Spleen (tissue), 11 donors: ENCODE measurements at regions not wholly inside any gene's neighbourhood (a gene's known extent, or its start where the extent isn't known, plus 50 kb on each side); places are given as distances from the start of the nearest gene placed in this dataset.

Source experiments
- DNase-seq: peaks from one replicate; pipeline ENCODE4 v3.0.0-alpha.2; 2020
- H3K27ac ChIP-seq, 8 donors: fragments of 200-600 bp; sonication (generic) in 7 of 8; 1 replicate in 4 of 8; 2 replicates in 4 of 8; pipeline versions ENCODE4 v1.5.0 to v1.8.0; 2016 to 2021; ENCODE audit warnings: inconsistent platforms in 4 of 8, mild to moderate bottlenecking in 4 of 8, moderate library complexity in 1 of 8
- H3K27me3 ChIP-seq, 7 donors: fragments of 200-600 bp; sonication (generic) in 6 of 7; replicated peaks in 1 of 7; 1 replicate in 4 of 7; 2 replicates in 3 of 7; pipeline versions ENCODE4 v1.5.0 to v1.8.0; 2016 to 2021; ENCODE audit warnings: inconsistent platforms in 3 of 7, mild to moderate bottlenecking in 1 of 7
- H3K36me3 ChIP-seq, 6 donors: fragments of 200-600 bp; sonication (generic) in 5 of 6; 1 replicate in 4 of 6; 2 replicates in 2 of 6; pipeline versions ENCODE4 v1.5.0 to v1.8.0; 2016 to 2021; ENCODE audit warnings: inconsistent platforms in 2 of 6
- H3K4me1 ChIP-seq, 6 donors: fragments of 200-600 bp; sonication (generic) in 5 of 6; 1 replicate in 3 of 6; 2 replicates in 3 of 6; pipeline versions ENCODE4 v1.5.0 to v1.8.0; 2016 to 2021; ENCODE audit warnings: inconsistent platforms in 3 of 6
- H3K4me3 ChIP-seq, 8 donors: fragments of 200-600 bp; sonication (generic) in 7 of 8; 1 replicate in 4 of 8; 2 replicates in 4 of 8; pipeline versions ENCODE4 v1.5.0 to v1.8.0; 2016 to 2021; ENCODE audit warnings: inconsistent platforms in 4 of 8, mild to moderate bottlenecking in 4 of 8, moderate library complexity in 2 of 8
- H3K9me3 ChIP-seq, 8 donors: fragments of 200-600 bp; sonication (generic) in 7 of 8; 1 replicate in 4 of 8; 2 replicates in 4 of 8; pipeline versions ENCODE4 v1.5.0 to v1.8.0; 2016 to 2021; ENCODE audit warnings: inconsistent platforms in 4 of 8
- POLR2A ChIP-seq, 3 donors: fragments of 450-650 bp; IDR thresholded peaks; one replicate each; pipeline ENCODE4 v1.5.1; 2017; ENCODE audit warnings: antibody characterized with exemption in 3 of 3, mild to moderate bottlenecking in 1 of 3
- POLR2AphosphoS5 ChIP-seq, 3 donors: sonication (generic); formaldehyde crosslinking; IDR thresholded peaks; one replicate each; pipeline ENCODE4 v1.5.1; 2017; ENCODE audit warnings: antibody characterized with exemption in 3 of 3
- WGBS, 5 donors: extraction: QIAGEN DNeasy Blood & Tissue Kit in 3 of 5; methylation state at CpG; one replicate each; pipeline versions ENCODE4 v1.1.5 to v1.1.7; 2013 to 2018; 5-methylcytosine and 5-hydroxymethylcytosine counted together
- intact Hi-C: fragments of 100-400 bp; cut with DNase I; formaldehyde crosslinking; loops from one replicate; pipeline ENCODE4 v1.15.0; 2023; ENCODE audit warnings: low total_unique reads
- TF ChIP-seq, protein P1 (sequence below), 11 experiments: fragments of 200-600 bp in 7 of 11; fragments of 450-650 bp in 4 of 11; sonication (generic) in 4 of 11; IDR thresholded peaks in 8 of 11; conservative IDR thresholded peaks in 3 of 11; 1 replicate in 7 of 11; 2 replicates in 4 of 11; pipeline versions ENCODE4 v1.4.0 to v1.8.0; 2016 to 2021; ENCODE audit warnings: antibody characterized with exemption in 11 of 11, inconsistent platforms in 4 of 11, mild to moderate bottlenecking in 1 of 11
- donor health status: healthy with polysubstance abuse.
- donor health status: DM: no; HTN: no; CAD: no; lungs with moderate emphysema.
- donor health status: DM: no; HTN: no; CAD: no.
- donor health status: Bipolar disorder and iron deficiency.
- donor health status: healthy.
- donor health status: DM: no; HTN: no; CAD: no.
- donor health status: DM: yes; HTN: yes; CAD: no.

DNA sequence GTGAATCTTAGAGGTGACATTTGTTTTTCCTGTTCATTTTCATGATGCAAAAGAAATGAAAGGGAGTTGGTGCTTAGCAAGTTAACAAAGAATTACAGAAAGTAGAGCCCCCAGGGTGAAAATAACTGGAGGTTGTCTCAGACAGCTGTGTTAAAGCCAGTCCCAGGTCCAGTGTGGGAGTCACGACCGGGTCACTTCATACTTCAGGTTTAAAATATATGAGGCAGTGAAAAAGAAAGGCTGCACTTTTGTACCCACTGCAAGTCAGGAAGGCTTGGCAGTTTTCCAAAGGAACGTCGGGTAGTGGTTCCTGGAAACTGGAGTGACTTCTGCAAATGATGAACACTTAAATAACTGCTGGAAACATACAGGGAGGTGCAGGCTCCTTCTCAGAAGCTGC lies 91.5 kb upstream of the THBS2 start:
- H3K9me3 ChIP-seq, result peaks cover 0 to 16% (median 0%) of the 10 kb centered on the region in 8 donors
- intact Hi-C loops, result no loop called here
- WGBS, 5 donors, result 28 to 48% (median 40%) methylated on average over 4 of the region's 4 CpGs
- H3K36me3 ChIP-seq, result no peaks in the 10 kb centered on the region
- H3K4me1 ChIP-seq, result no peaks in the 10 kb centered on the region
- TF ChIP-seq, protein P1, sequence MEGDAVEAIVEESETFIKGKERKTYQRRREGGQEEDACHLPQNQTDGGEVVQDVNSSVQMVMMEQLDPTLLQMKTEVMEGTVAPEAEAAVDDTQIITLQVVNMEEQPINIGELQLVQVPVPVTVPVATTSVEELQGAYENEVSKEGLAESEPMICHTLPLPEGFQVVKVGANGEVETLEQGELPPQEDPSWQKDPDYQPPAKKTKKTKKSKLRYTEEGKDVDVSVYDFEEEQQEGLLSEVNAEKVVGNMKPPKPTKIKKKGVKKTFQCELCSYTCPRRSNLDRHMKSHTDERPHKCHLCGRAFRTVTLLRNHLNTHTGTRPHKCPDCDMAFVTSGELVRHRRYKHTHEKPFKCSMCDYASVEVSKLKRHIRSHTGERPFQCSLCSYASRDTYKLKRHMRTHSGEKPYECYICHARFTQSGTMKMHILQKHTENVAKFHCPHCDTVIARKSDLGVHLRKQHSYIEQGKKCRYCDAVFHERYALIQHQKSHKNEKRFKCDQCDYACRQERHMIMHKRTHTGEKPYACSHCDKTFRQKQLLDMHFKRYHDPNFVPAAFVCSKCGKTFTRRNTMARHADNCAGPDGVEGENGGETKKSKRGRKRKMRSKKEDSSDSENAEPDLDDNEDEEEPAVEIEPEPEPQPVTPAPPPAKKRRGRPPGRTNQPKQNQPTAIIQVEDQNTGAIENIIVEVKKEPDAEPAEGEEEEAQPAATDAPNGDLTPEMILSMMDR (IDR thresholded peaks at IDR 0.05 in 8 of 11, conservative IDR thresholded peaks at IDR 0.05 in 3 of 11), result no peak
- TF ChIP-seq POLR2AphosphoS5 (IDR thresholded peaks at IDR 0.05) (no peak), POLR2A (IDR thresholded peaks at IDR 0.05) (no peak)
- no peak overlapping the region for H3K27ac ChIP-seq
- H3K27me3 ChIP-seq, result no peaks in the 10 kb centered on the region
- H3K4me3 ChIP-seq, result no peak overlapping the region
- DNase-seq, result no peak

DNA sequence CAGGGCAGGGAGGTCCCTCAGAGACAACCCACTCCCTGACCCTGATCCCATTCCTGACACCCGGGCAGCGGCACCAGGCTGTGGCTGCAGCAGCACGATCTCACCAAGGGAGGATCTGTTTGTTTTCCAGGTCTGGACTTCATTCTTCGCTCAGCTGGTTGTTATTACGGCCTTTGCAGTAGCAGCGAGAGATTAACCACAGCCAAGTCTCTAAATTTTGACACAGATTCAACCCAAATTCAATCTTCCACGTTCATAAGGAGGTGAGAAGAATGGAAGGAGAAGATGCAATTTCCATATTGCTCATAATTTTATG lies 91.1 kb upstream of the THBS2 start:
- no peaks in the 10 kb centered on the region for H3K27me3 ChIP-seq
- H3K27ac ChIP-seq, result no peak overlapping the region
- TF ChIP-seq, protein P1 (IDR thresholded peaks at IDR 0.05 in 8 of 11, conservative IDR thresholded peaks at IDR 0.05 in 3 of 11), result no peak
- TF ChIP-seq POLR2A (IDR thresholded peaks at IDR 0.05), result no peak
- TF ChIP-seq POLR2AphosphoS5 (IDR thresholded peaks at IDR 0.05), result no peak
- intact Hi-C loops, result no loop called here
- H3K4me1 ChIP-seq, result no peaks in the 10 kb centered on the region
- H3K36me3 ChIP-seq, result no peaks in the 10 kb centered on the region
- H3K9me3 ChIP-seq, result peaks cover 0 to 12% (median 0%) of the 10 kb centered on the region in 8 donors
- DNase-seq, result no peak
- H3K4me3 ChIP-seq, result no peak overlapping the region
- WGBS, 5 donors, result 66 to 83% (median 78%) methylated on average over 7 of the region's 7 CpGs

DNA sequence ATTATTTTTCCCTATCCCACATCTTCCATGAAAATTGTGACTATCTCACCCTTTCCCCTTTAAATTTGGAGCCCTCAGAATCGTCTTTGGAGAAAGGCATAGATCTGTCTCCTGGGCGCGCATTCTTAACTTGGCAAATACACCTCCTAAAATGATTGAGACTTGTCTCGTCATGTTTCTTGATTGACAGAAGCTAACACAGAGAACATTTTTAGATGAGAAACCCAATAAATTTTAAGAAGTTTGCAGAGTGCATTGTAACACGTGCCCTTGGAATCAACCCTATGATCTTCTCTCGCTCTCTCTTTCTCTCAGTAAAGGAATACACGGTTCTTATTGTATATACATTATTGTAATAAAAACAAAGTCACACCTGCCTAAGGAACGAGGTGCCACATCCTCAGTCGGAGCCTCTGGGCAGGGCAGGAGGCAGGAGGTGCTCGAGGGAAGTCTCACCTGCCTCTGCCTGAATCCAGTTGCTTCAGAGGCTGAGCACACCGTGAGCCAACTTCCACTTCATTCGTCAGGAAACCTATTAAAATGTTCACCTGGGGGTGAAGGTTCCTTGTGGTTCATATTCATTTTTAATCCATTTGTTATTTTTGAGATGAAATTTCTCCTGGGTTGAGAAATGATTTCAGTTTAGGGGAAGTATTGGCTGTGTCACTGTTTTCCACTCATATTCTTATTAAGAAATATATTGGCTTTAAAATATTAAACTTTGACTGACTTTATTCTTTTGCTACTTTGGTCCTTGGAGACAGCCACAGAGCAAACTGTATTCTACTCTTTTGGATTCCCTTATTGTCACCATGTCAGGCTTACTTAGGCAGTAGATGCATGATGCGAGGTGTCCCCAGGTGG lies 90.5 kb upstream of the THBS2 start:
- no peaks in the 10 kb centered on the region for H3K4me1 ChIP-seq
- no peak overlapping the region for H3K4me3 ChIP-seq
- intact Hi-C loops, result no loop called here
- TF ChIP-seq, protein P1 (IDR thresholded peaks at IDR 0.05 in 8 of 11, conservative IDR thresholded peaks at IDR 0.05 in 3 of 11), result no peak
- TF ChIP-seq POLR2A (IDR thresholded peaks at IDR 0.05) (no peak), POLR2AphosphoS5 (IDR thresholded peaks at IDR 0.05) (no peak)
- no peaks in the 10 kb centered on the region for H3K36me3 ChIP-seq
- no peaks in the 10 kb centered on the region for H3K27me3 ChIP-seq
- H3K27ac ChIP-seq, result no peak overlapping the region
- 75 to 83% (median 77%) methylated on average over 13 of the region's 13 CpGs for WGBS, 5 donors
- no peak for DNase-seq
- H3K9me3 ChIP-seq, result peaks cover 0 to 10% (median 0%) of the 10 kb centered on the region in 8 donors

DNA sequence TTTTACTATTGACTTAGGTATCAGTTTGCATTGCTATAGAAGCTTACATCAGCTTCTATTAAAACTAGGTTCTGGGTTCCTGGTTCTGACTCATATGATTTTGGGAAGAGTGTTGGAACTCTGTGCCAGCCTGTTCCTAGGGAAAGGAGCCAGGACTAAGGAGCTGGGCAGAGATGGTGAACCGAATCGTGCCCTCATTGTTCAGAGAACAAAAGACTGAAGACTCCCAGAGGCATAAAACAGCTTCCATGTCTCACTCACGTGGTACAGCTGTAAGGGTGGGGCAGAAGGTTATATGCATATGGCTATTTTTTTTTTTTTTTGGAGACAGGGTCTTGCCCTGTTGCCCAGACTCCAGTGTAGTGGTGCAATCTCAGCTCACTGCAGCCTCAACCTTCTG lies 89.1 kb upstream of the THBS2 start:
- intact Hi-C loops, result no loop called here
- Histone ChIP-seq H3K36me3 (no peaks in the 10 kb centered on the region), H3K4me3 (no peak overlapping the region), H3K4me1 (no peaks in the 10 kb centered on the region), H3K27ac (no peak overlapping the region), H3K27me3 (no peaks in the 10 kb centered on the region), H3K9me3 (peaks cover 0 to 5% (median 0%) of the 10 kb centered on the region in 8 donors)
- WGBS, 5 donors, result 58 to 79% (median 67%) methylated on average over 3 of the region's 3 CpGs
- DNase-seq, result no peak
- TF ChIP-seq, protein P1 (IDR thresholded peaks at IDR 0.05 in 8 of 11, conservative IDR thresholded peaks at IDR 0.05 in 3 of 11), result no peak
- no peak for TF ChIP-seq POLR2A (IDR thresholded peaks at IDR 0.05)
- no peak for TF ChIP-seq POLR2AphosphoS5 (IDR thresholded peaks at IDR 0.05)
